ENCODE measurements at regions not wholly inside any gene's neighbourhood (a gene's known extent, or its start where the extent isn't known, plus 50 kb on each side); places are given as distances from the start of the nearest gene placed in this dataset.

GRCh38 chr14:30387871-30388270, 171.1 kb upstream of the G2E3 start:
- FAIRE-seq (no peak), DNase-seq (no peak)
- H3K9ac ChIP-seq (ENCODE audit: low read length in 3 of 3): no peak overlapping the region
- no peak for TF ChIP-seq CTCF (IDR thresholded peaks at IDR 0.05; ENCODE audit: borderline replicate concordance, extremely low read depth, insufficient read depth)
- no peaks in the 10 kb centered on the region for H3K36me3 ChIP-seq (ENCODE audit: control insufficient read depth in 2 of 3, insufficient read depth in 3 of 3, low read length in 3 of 3)
- intact Hi-C loops (cut with DNase I): no loop called here
- H3K4me1 ChIP-seq (ENCODE audit: control insufficient read depth in 2 of 3, insufficient read depth in 2 of 3, low read depth in 1 of 3, low read length in 3 of 3): no peaks in the 10 kb centered on the region
- H3K27me3 ChIP-seq (ENCODE audit: control insufficient read depth, insufficient read depth, low read length): no peaks in the 10 kb centered on the region
- no peaks in the 10 kb centered on the region for H3K9me3 ChIP-seq (ENCODE audit: control insufficient read depth in 2 of 3, insufficient read depth in 1 of 3, low read length in 3 of 3)
- H3K27ac ChIP-seq (ENCODE audit: low read depth in 2 of 2, low read length in 2 of 2): no peak overlapping the region
- no peak overlapping the region for H3K4me3 ChIP-seq (ENCODE audit: low read length in 3 of 3)

- H3K36me3 ChIP-seq (ENCODE audit: control insufficient read depth in 2 of 3, insufficient read depth in 3 of 3, low read length in 3 of 3): no peaks in the 10 kb centered on the region
- DNase-seq: no peak
- TF ChIP-seq CTCF (IDR thresholded peaks at IDR 0.05; ENCODE audit: borderline replicate concordance, extremely low read depth, insufficient read depth): no peak
- H3K9me3 ChIP-seq (ENCODE audit: control insufficient read depth in 2 of 3, insufficient read depth in 1 of 3, low read length in 3 of 3): no peaks in the 10 kb centered on the region
- no peak overlapping the region for H3K4me3 ChIP-seq (ENCODE audit: low read length in 3 of 3)
- H3K27me3 ChIP-seq (ENCODE audit: control insufficient read depth, insufficient read depth, low read length): no peaks in the 10 kb centered on the region
- no peak for FAIRE-seq
- H3K27ac ChIP-seq (ENCODE audit: low read depth in 2 of 2, low read length in 2 of 2): no peak overlapping the region
- intact Hi-C loops (cut with DNase I): no loop called here
- H3K4me1 ChIP-seq (ENCODE audit: control insufficient read depth in 2 of 3, insufficient read depth in 2 of 3, low read depth in 1 of 3, low read length in 3 of 3): no peaks in the 10 kb centered on the region
- H3K9ac ChIP-seq (ENCODE audit: low read length in 3 of 3): no peak overlapping the region
Measured at GRCh38 chr14:30389134-30389876, 169.7 kb upstream of the G2E3 start.

GRCh38 chr14:30389877-30390385, 169.0 kb upstream of the G2E3 start:
- no peak for TF ChIP-seq CTCF (IDR thresholded peaks at IDR 0.05; ENCODE audit: borderline replicate concordance, extremely low read depth, insufficient read depth)
- no peak for DNase-seq
- intact Hi-C loops (cut with DNase I): no loop called here
- H3K4me1 ChIP-seq (ENCODE audit: control insufficient read depth in 2 of 3, insufficient read depth in 2 of 3, low read depth in 1 of 3, low read length in 3 of 3): no peaks in the 10 kb centered on the region
- H3K9ac ChIP-seq (ENCODE audit: low read length in 3 of 3): no peak overlapping the region
- H3K27ac ChIP-seq (ENCODE audit: low read depth in 2 of 2, low read length in 2 of 2): no peak overlapping the region
- no peak for FAIRE-seq
- H3K9me3 ChIP-seq (ENCODE audit: control insufficient read depth in 2 of 3, insufficient read depth in 1 of 3, low read length in 3 of 3): no peaks in the 10 kb centered on the region
- no peaks in the 10 kb centered on the region for H3K27me3 ChIP-seq (ENCODE audit: control insufficient read depth, insufficient read depth, low read length)
- H3K4me3 ChIP-seq (ENCODE audit: low read length in 3 of 3): no peak overlapping the region
- H3K36me3 ChIP-seq (ENCODE audit: control insufficient read depth in 2 of 3, insufficient read depth in 3 of 3, low read length in 3 of 3): no peaks in the 10 kb centered on the region
